ENCODE measurements at regions not wholly inside any gene's neighbourhood (a gene's known extent, or its start where the extent isn't known, plus 50 kb on each side); places are given as distances from the start of the nearest gene placed in this dataset.

- DNase-seq (ENCODE audit: low read depth, low spot score): no peak
- ChIA-PET CTCF (no interaction called here), POLR2A (no interaction called here)
- Histone ChIP-seq H3K27ac (ENCODE audit: low read depth, low read length) (no peak overlapping the region), H3K4me3 (ENCODE audit: low read depth, low read length) (no peak overlapping the region), H3K9me3 (ENCODE audit: control insufficient read depth, insufficient read depth, low read length) (no peaks in the 10 kb centered on the region), H3K27me3 (ENCODE audit: control insufficient read depth, insufficient read depth, low read length) (peaks cover 2% of the 10 kb centered on the region)
- TF ChIP-seq CTCF (IDR thresholded peaks at IDR 0.05; ENCODE audit: low read depth, low read length): no peak
These were observed 353.9 kb downstream of the SS18 start for GRCh38 chr18:25736516-25736915.

- no peak overlapping the region for H3K4me3 ChIP-seq (ENCODE audit: low read depth, low read length)
- no peak for DNase-seq (ENCODE audit: low read depth, low spot score)
- no peak overlapping the region for H3K27ac ChIP-seq (ENCODE audit: low read depth, low read length)
- no peaks in the 10 kb centered on the region for H3K9me3 ChIP-seq (ENCODE audit: control insufficient read depth, insufficient read depth, low read length)
- CTCF ChIA-PET: interaction anchor here (0.6 kb wide), 1 partner anchor 712 kb away, joined by 3 read pairs; no protein-coding TSS in a partner anchor
- H3K27me3 ChIP-seq (ENCODE audit: control insufficient read depth, insufficient read depth, low read length): peaks cover 2% of the 10 kb centered on the region
- POLR2A ChIA-PET: no interaction called here
- TF ChIP-seq CTCF (IDR thresholded peaks at IDR 0.05; ENCODE audit: low read depth, low read length): no peak
These were observed 355.0 kb downstream of the SS18 start for GRCh38 chr18:25735459-25735858.

- no peak overlapping the region for H3K27ac ChIP-seq (ENCODE audit: low read depth, low read length)
- no peak for DNase-seq (ENCODE audit: low read depth, low spot score)
- H3K4me3 ChIP-seq (ENCODE audit: low read depth, low read length): no peak overlapping the region
- POLR2A ChIA-PET: no interaction called here
- H3K27me3 ChIP-seq (ENCODE audit: control insufficient read depth, insufficient read depth, low read length): peaks cover 4% of the 10 kb centered on the region
- TF ChIP-seq CTCF (IDR thresholded peaks at IDR 0.05; ENCODE audit: low read depth, low read length): no peak
- no peaks in the 10 kb centered on the region for H3K9me3 ChIP-seq (ENCODE audit: control insufficient read depth, insufficient read depth, low read length)
- CTCF ChIA-PET: interaction anchor here (0.5 to 0.6 kb wide), 2 partner anchors 34 to 1069 kb away, joined by 3 read pairs; no protein-coding TSS in a partner anchor
These were observed 356.1 kb downstream of the SS18 start for GRCh38 chr18:25734336-25734735.

GRCh38 chr18:25732862-25733261, 357.6 kb downstream of the SS18 start:
- CTCF ChIA-PET: no interaction called here
- Histone ChIP-seq H3K4me3 (ENCODE audit: low read depth, low read length) (no peak overlapping the region), H3K27ac (ENCODE audit: low read depth, low read length) (no peak overlapping the region), H3K27me3 (ENCODE audit: control insufficient read depth, insufficient read depth, low read length) (peaks cover 3% of the 10 kb centered on the region), H3K9me3 (ENCODE audit: control insufficient read depth, insufficient read depth, low read length) (no peaks in the 10 kb centered on the region)
- POLR2A ChIA-PET: no interaction called here
- no peak for TF ChIP-seq CTCF (IDR thresholded peaks at IDR 0.05; ENCODE audit: low read depth, low read length)
- DNase-seq (ENCODE audit: low read depth, low spot score): no peak

- no peak for DNase-seq (ENCODE audit: low read depth, low spot score)
- H3K9me3 ChIP-seq (ENCODE audit: control insufficient read depth, insufficient read depth, low read length): no peaks in the 10 kb centered on the region
- POLR2A ChIA-PET: no interaction called here
- H3K4me3 ChIP-seq (ENCODE audit: low read depth, low read length): no peak overlapping the region
- TF ChIP-seq CTCF (IDR thresholded peaks at IDR 0.05; ENCODE audit: low read depth, low read length): no peak
- CTCF ChIA-PET: no interaction called here
- no peak overlapping the region for H3K27ac ChIP-seq (ENCODE audit: low read depth, low read length)
- H3K27me3 ChIP-seq (ENCODE audit: control insufficient read depth, insufficient read depth, low read length): peaks cover 3% of the 10 kb centered on the region
These were observed 361.3 kb downstream of the SS18 start for GRCh38 chr18:25729072-25729471.

All from AG04450 (cell line).